ENCODE measurements at regions not wholly inside any gene's neighbourhood (a gene's known extent, or its start where the extent isn't known, plus 50 kb on each side); places are given as distances from the start of the nearest gene placed in this dataset.

GRCh38 chr3:164387236-164387635 is 691.1 kb downstream of the SI start:
- no peak overlapping the region for H3K9ac ChIP-seq (ENCODE audit: insufficient read depth, low read length)
- H3K36me3 ChIP-seq (ENCODE audit: control insufficient read depth, insufficient read depth, low read length) = no peaks in the 10 kb centered on the region
- no peaks in the 10 kb centered on the region for H3K79me2 ChIP-seq (ENCODE audit: control insufficient read depth, insufficient read depth, low read length)
- no peak overlapping the region for H3K4me2 ChIP-seq (ENCODE audit: extremely low read depth, insufficient read depth, low read length)
- H3K4me3 ChIP-seq (replicated peaks in 1 of 4; ENCODE audit: control extremely low read depth in 1 of 4, insufficient read depth in 1 of 4, low read depth in 3 of 4, low read length in 4 of 4) = no peak overlapping the region
- no peaks in the 10 kb centered on the region for H4K20me1 ChIP-seq (ENCODE audit: control insufficient read depth, extremely low read depth, insufficient read depth, low read length)
- TF ChIP-seq CTCF (conservative IDR thresholded peaks at IDR 0.05 in 1 of 2, IDR thresholded peaks at IDR 0.05 in 1 of 2; ENCODE audit: low read depth in 1 of 2, low read length in 2 of 2) = no peak
- TF ChIP-seq EZH2 (IDR thresholded peaks at IDR 0.05; ENCODE audit: low read length, missing control alignments) = no peak
- no peak overlapping the region for H3K27ac ChIP-seq (ENCODE audit: insufficient read depth, low read length)
- H3K4me1 ChIP-seq (ENCODE audit: control insufficient read depth, extremely low read depth, insufficient read depth, low read length) = no peaks in the 10 kb centered on the region
- no peak for DNase-seq (ENCODE audit: low read depth in 2 of 2)
- no peak overlapping the region for H2AFZ ChIP-seq (ENCODE audit: low read length)
- H3K27me3 ChIP-seq (ENCODE audit: control insufficient read depth, insufficient read depth, low read length) = no peaks in the 10 kb centered on the region
- no peaks in the 10 kb centered on the region for H3K9me3 ChIP-seq (ENCODE audit: control insufficient read depth, insufficient read depth, low read depth, low read length)

- TF ChIP-seq CTCF (conservative IDR thresholded peaks at IDR 0.05 in 1 of 2, IDR thresholded peaks at IDR 0.05 in 1 of 2; ENCODE audit: low read depth in 1 of 2, low read length in 2 of 2) (no peak), EZH2 (IDR thresholded peaks at IDR 0.05; ENCODE audit: low read length, missing control alignments) (no peak)
These were observed 698.1 kb downstream of the SI start for GRCh38 chr3:164380156-164380555.

GRCh38 chr3:164377466-164377865 is 700.8 kb downstream of the SI start:
- H4K20me1 ChIP-seq (ENCODE audit: control insufficient read depth, extremely low read depth, insufficient read depth, low read length) = no peaks in the 10 kb centered on the region
- H3K9ac ChIP-seq (ENCODE audit: insufficient read depth, low read length) = no peak overlapping the region
- no peaks in the 10 kb centered on the region for H3K9me3 ChIP-seq (ENCODE audit: control insufficient read depth, insufficient read depth, low read depth, low read length)
- H3K36me3 ChIP-seq (ENCODE audit: control insufficient read depth, insufficient read depth, low read length) = no peaks in the 10 kb centered on the region
- H2AFZ ChIP-seq (ENCODE audit: low read length) = no peak overlapping the region
- TF ChIP-seq CTCF (conservative IDR thresholded peaks at IDR 0.05 in 1 of 2, IDR thresholded peaks at IDR 0.05 in 1 of 2; ENCODE audit: low read depth in 1 of 2, low read length in 2 of 2) (no peak), EZH2 (IDR thresholded peaks at IDR 0.05; ENCODE audit: low read length, missing control alignments) (no peak)
- no peaks in the 10 kb centered on the region for H3K79me2 ChIP-seq (ENCODE audit: control insufficient read depth, insufficient read depth, low read length)
- H3K27ac ChIP-seq (ENCODE audit: insufficient read depth, low read length) = no peak overlapping the region
- H3K4me2 ChIP-seq (ENCODE audit: extremely low read depth, insufficient read depth, low read length) = no peak overlapping the region
- no peak overlapping the region for H3K4me3 ChIP-seq (replicated peaks in 1 of 4; ENCODE audit: control extremely low read depth in 1 of 4, insufficient read depth in 1 of 4, low read depth in 3 of 4, low read length in 4 of 4)
- H3K4me1 ChIP-seq (ENCODE audit: control insufficient read depth, extremely low read depth, insufficient read depth, low read length) = no peaks in the 10 kb centered on the region
- peak in 1 of 2 donors; percentile 0 for DNase-seq (ENCODE audit: low read depth in 2 of 2)
- H3K27me3 ChIP-seq (ENCODE audit: control insufficient read depth, insufficient read depth, low read length) = no peaks in the 10 kb centered on the region

More at GRCh38 chr3:164380156-164380555, 698.1 kb downstream of the SI start:
- Histone ChIP-seq H3K4me1 (ENCODE audit: control insufficient read depth, extremely low read depth, insufficient read depth, low read length) (no peaks in the 10 kb centered on the region), H3K4me2 (ENCODE audit: extremely low read depth, insufficient read depth, low read length) (no peak overlapping the region), H3K9ac (ENCODE audit: insufficient read depth, low read length) (no peak overlapping the region), H3K27ac (ENCODE audit: insufficient read depth, low read length) (no peak overlapping the region), H4K20me1 (ENCODE audit: control insufficient read depth, extremely low read depth, insufficient read depth, low read length) (no peaks in the 10 kb centered on the region), H3K9me3 (ENCODE audit: control insufficient read depth, insufficient read depth, low read depth, low read length) (no peaks in the 10 kb centered on the region), H3K36me3 (ENCODE audit: control insufficient read depth, insufficient read depth, low read length) (no peaks in the 10 kb centered on the region), H3K4me3 (replicated peaks in 1 of 4; ENCODE audit: control extremely low read depth in 1 of 4, insufficient read depth in 1 of 4, low read depth in 3 of 4, low read length in 4 of 4) (no peak overlapping the region), H2AFZ (ENCODE audit: low read length) (no peak overlapping the region), H3K27me3 (ENCODE audit: control insufficient read depth, insufficient read depth, low read length) (no peaks in the 10 kb centered on the region), H3K79me2 (ENCODE audit: control insufficient read depth, insufficient read depth, low read length) (no peaks in the 10 kb centered on the region)
- no peak for DNase-seq (ENCODE audit: low read depth in 2 of 2)
